ENCODE measurements at regions not wholly inside any gene's neighbourhood (a gene's known extent, or its start where the extent isn't known, plus 50 kb on each side); places are given as distances from the start of the nearest gene placed in this dataset.

GRCh38 chr11:42462558-42463310, 849.1 kb upstream of the API5 start:
- TF ChIP-seq EZH2 (IDR thresholded peaks at IDR 0.05; ENCODE audit: low read length, missing control alignments) (no peak), CTCF (conservative IDR thresholded peaks at IDR 0.05 in 1 of 2, IDR thresholded peaks at IDR 0.05 in 1 of 2; ENCODE audit: low read depth in 1 of 2, low read length in 2 of 2) (no peak)
- H3K27ac ChIP-seq (ENCODE audit: insufficient read depth, low read length) = no peak overlapping the region
- H4K20me1 ChIP-seq (ENCODE audit: control insufficient read depth, extremely low read depth, insufficient read depth, low read length) = no peaks in the 10 kb centered on the region
- DNase-seq (ENCODE audit: low read depth in 2 of 2) = peak in 1 of 2 donors; percentile 92
- no peaks in the 10 kb centered on the region for H3K4me1 ChIP-seq (ENCODE audit: control insufficient read depth, extremely low read depth, insufficient read depth, low read length)
- H3K27me3 ChIP-seq (ENCODE audit: control insufficient read depth, insufficient read depth, low read length) = no peaks in the 10 kb centered on the region
- H2AFZ ChIP-seq (ENCODE audit: low read length) = no peak overlapping the region
- no peaks in the 10 kb centered on the region for H3K9me3 ChIP-seq (ENCODE audit: control insufficient read depth, insufficient read depth, low read depth, low read length)
- H3K4me2 ChIP-seq (ENCODE audit: extremely low read depth, insufficient read depth, low read length) = no peak overlapping the region
- no peaks in the 10 kb centered on the region for H3K79me2 ChIP-seq (ENCODE audit: control insufficient read depth, insufficient read depth, low read length)
- no peak overlapping the region for H3K9ac ChIP-seq (ENCODE audit: insufficient read depth, low read length)
- H3K36me3 ChIP-seq (ENCODE audit: control insufficient read depth, insufficient read depth, low read length) = no peaks in the 10 kb centered on the region
- no peak overlapping the region for H3K4me3 ChIP-seq (replicated peaks in 1 of 4; ENCODE audit: control extremely low read depth in 1 of 4, insufficient read depth in 1 of 4, low read depth in 3 of 4, low read length in 4 of 4)

DNA sequence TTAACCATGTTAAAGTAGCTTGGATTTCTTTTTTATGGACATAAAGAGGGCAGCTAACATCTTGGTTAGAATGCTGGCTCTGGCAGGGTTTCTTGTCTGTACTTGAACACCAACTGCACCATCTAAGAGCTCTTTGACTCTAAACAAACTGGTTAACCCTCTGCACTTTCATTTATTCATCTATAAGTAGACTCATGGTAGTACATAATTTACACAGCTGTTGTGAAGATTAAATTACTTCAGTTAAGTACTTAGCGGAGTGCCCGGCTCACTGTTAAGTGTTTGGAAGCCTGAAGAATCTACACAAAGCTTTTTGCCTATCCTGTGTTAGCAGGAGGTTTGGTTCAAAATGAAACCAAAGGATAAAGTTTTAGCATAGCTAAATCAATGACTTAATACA, 846.2 kb upstream of the API5 start:
- H3K27me3 ChIP-seq (ENCODE audit: control insufficient read depth, insufficient read depth, low read length) = no peaks in the 10 kb centered on the region
- DNase-seq (ENCODE audit: low read depth in 2 of 2) = no peak

GRCh38 chr11:42473106-42473505, 838.7 kb upstream of the API5 start:
- no peak overlapping the region for H3K4me2 ChIP-seq (ENCODE audit: extremely low read depth, insufficient read depth, low read length)

More for the DNA sequence above, 846.2 kb upstream of the API5 start:
- Histone ChIP-seq H4K20me1 (ENCODE audit: control insufficient read depth, extremely low read depth, insufficient read depth, low read length) (no peaks in the 10 kb centered on the region), H3K9ac (ENCODE audit: insufficient read depth, low read length) (no peak overlapping the region), H3K36me3 (ENCODE audit: control insufficient read depth, insufficient read depth, low read length) (no peaks in the 10 kb centered on the region), H3K4me3 (replicated peaks in 1 of 4; ENCODE audit: control extremely low read depth in 1 of 4, insufficient read depth in 1 of 4, low read depth in 3 of 4, low read length in 4 of 4) (no peak overlapping the region), H3K4me1 (ENCODE audit: control insufficient read depth, extremely low read depth, insufficient read depth, low read length) (no peaks in the 10 kb centered on the region), H2AFZ (ENCODE audit: low read length) (no peak overlapping the region), H3K9me3 (ENCODE audit: control insufficient read depth, insufficient read depth, low read depth, low read length) (no peaks in the 10 kb centered on the region), H3K27ac (ENCODE audit: insufficient read depth, low read length) (no peak overlapping the region), H3K79me2 (ENCODE audit: control insufficient read depth, insufficient read depth, low read length) (no peaks in the 10 kb centered on the region), H3K4me2 (ENCODE audit: extremely low read depth, insufficient read depth, low read length) (no peak overlapping the region)
- TF ChIP-seq EZH2 (IDR thresholded peaks at IDR 0.05; ENCODE audit: low read length, missing control alignments) (no peak), CTCF (conservative IDR thresholded peaks at IDR 0.05 in 1 of 2, IDR thresholded peaks at IDR 0.05 in 1 of 2; ENCODE audit: low read depth in 1 of 2, low read length in 2 of 2) (no peak)

More at GRCh38 chr11:42473106-42473505, 838.7 kb upstream of the API5 start:
- Histone ChIP-seq H3K9ac (ENCODE audit: insufficient read depth, low read length) (no peak overlapping the region), H3K9me3 (ENCODE audit: control insufficient read depth, insufficient read depth, low read depth, low read length) (no peaks in the 10 kb centered on the region), H3K4me3 (replicated peaks in 1 of 4; ENCODE audit: control extremely low read depth in 1 of 4, insufficient read depth in 1 of 4, low read depth in 3 of 4, low read length in 4 of 4) (no peak overlapping the region), H2AFZ (ENCODE audit: low read length) (no peak overlapping the region), H3K36me3 (ENCODE audit: control insufficient read depth, insufficient read depth, low read length) (no peaks in the 10 kb centered on the region), H3K27ac (ENCODE audit: insufficient read depth, low read length) (no peak overlapping the region), H3K79me2 (ENCODE audit: control insufficient read depth, insufficient read depth, low read length) (no peaks in the 10 kb centered on the region), H4K20me1 (ENCODE audit: control insufficient read depth, extremely low read depth, insufficient read depth, low read length) (no peaks in the 10 kb centered on the region), H3K4me1 (ENCODE audit: control insufficient read depth, extremely low read depth, insufficient read depth, low read length) (no peaks in the 10 kb centered on the region), H3K27me3 (ENCODE audit: control insufficient read depth, insufficient read depth, low read length) (no peaks in the 10 kb centered on the region)
- TF ChIP-seq EZH2 (IDR thresholded peaks at IDR 0.05; ENCODE audit: low read length, missing control alignments) = no peak
- no peak for TF ChIP-seq CTCF (conservative IDR thresholded peaks at IDR 0.05 in 1 of 2, IDR thresholded peaks at IDR 0.05 in 1 of 2; ENCODE audit: low read depth in 1 of 2, low read length in 2 of 2)
- DNase-seq (ENCODE audit: low read depth in 2 of 2) = no peak
